ENCODE measurements at regions not wholly inside any gene's neighbourhood (a gene's known extent, or its start where the extent isn't known, plus 50 kb on each side); places are given as distances from the start of the nearest gene placed in this dataset.
"Not testable (repeated sequence)": the region's sequence is repeated elsewhere in the genome, so short reads cannot be mapped to it uniquely, and the experiment has no call there.

GRCh38 chr16:5257462-5257861 lies 159.9 kb upstream of the EEF2KMT start:
- Histone ChIP-seq H3K4me3 (no peak overlapping the region), H3K27me3 (no peaks in the 10 kb centered on the region), H3K9me3 (no peaks in the 10 kb centered on the region), H3K4me1 (no peaks in the 10 kb centered on the region), H3K36me3 (no peaks in the 10 kb centered on the region), H3K27ac (no peak overlapping the region)
- in situ Hi-C loops (cut with MboI; ENCODE audit: low pct_ligation_motif_present in 1 of 4, low pct_unique_long_range_greater_than_20kb in 1 of 4, low sequenced_read_pairs in 3 of 4): no loop called here
- DNase-seq: no peak
- intact Hi-C loops (cut with DNase I; ENCODE audit: low total_unique reads): no loop called here
- TF ChIP-seq POLR2A (IDR thresholded peaks at IDR 0.05) (no peak), POLR2AphosphoS5 (IDR thresholded peaks at IDR 0.05) (no peak), EP300 (IDR thresholded peaks at IDR 0.05; ENCODE audit: low read depth) (no peak), CTCF (IDR thresholded peaks at IDR 0.05) (no peak)
- 76 to 83% methylated on average over 5 to 11 of the region's 11 CpGs for WGBS, 2 donors (ENCODE audit: low coverage in 1 of 2)

- Histone ChIP-seq H3K27me3 (no peaks in the 10 kb centered on the region), H3K4me3 (no peak overlapping the region), H3K36me3 (no peaks in the 10 kb centered on the region), H3K27ac (no peak overlapping the region), H3K9me3 (no peaks in the 10 kb centered on the region), H3K4me1 (peaks cover 0 to 6% (median 2%) of the 10 kb centered on the region in 4 donors)
- 75 to 80% methylated on average over 2 to 7 of the region's 7 CpGs for WGBS, 2 donors (ENCODE audit: low coverage in 1 of 2)
- TF ChIP-seq POLR2AphosphoS5 (IDR thresholded peaks at IDR 0.05) (no peak), POLR2A (IDR thresholded peaks at IDR 0.05) (no peak), EP300 (IDR thresholded peaks at IDR 0.05; ENCODE audit: low read depth) (no peak), CTCF (IDR thresholded peaks at IDR 0.05) (no peak)
- intact Hi-C loops (cut with DNase I; ENCODE audit: low total_unique reads) (no loop called here), in situ Hi-C loops (cut with MboI; ENCODE audit: low pct_ligation_motif_present in 1 of 4, low pct_unique_long_range_greater_than_20kb in 1 of 4, low sequenced_read_pairs in 3 of 4) (no loop called here)
- DNase-seq: no peak
Observed at GRCh38 chr16:5252791-5253190, 155.2 kb upstream of the EEF2KMT start.

- H3K27ac ChIP-seq; H3K4me1 ChIP-seq; H3K9me3 ChIP-seq; DNase-seq; H3K27me3 ChIP-seq; H3K36me3 ChIP-seq; intact Hi-C loops (cut with DNase I; ENCODE audit: low total_unique reads); H3K4me3 ChIP-seq: not testable (repeated sequence)
- in situ Hi-C loops (cut with MboI; ENCODE audit: low pct_ligation_motif_present in 1 of 4, low pct_unique_long_range_greater_than_20kb in 1 of 4, low sequenced_read_pairs in 3 of 4): loop anchor here in 2 of 4 donors (25.0 kb wide), 3 partner anchors 240 to 1390 kb away; no protein-coding TSS in a partner anchor
- 59% methylated on average over 3 of the region's 4 CpGs; no CpG with 5 or more reads in 1 of the 2 donors for WGBS, 2 donors (ENCODE audit: low coverage in 1 of 2)
Observed at GRCh38 chr16:5247403-5247802, 149.8 kb upstream of the EEF2KMT start.

GRCh38 chr16:5240278-5240626 lies 142.7 kb upstream of the EEF2KMT start:
- intact Hi-C loops (cut with DNase I; ENCODE audit: low total_unique reads); H3K36me3 ChIP-seq; H3K9me3 ChIP-seq; H3K4me1 ChIP-seq: not testable (repeated sequence)
- in situ Hi-C loops (cut with MboI; ENCODE audit: low pct_ligation_motif_present in 1 of 4, low pct_unique_long_range_greater_than_20kb in 1 of 4, low sequenced_read_pairs in 3 of 4): loop anchor here in 2 of 4 donors (25.0 kb wide), 3 partner anchors 247 to 1397 kb away; no protein-coding TSS in a partner anchor
- peak; percentile 20 for DNase-seq
- peaks cover 11% of the 10 kb centered on the region for H3K27me3 ChIP-seq
- 0% methylated on average over 5 of the region's 18 CpGs; no CpG with 5 or more reads in 1 of the 2 donors for WGBS, 2 donors (ENCODE audit: low coverage in 1 of 2)
- peak overlapping the region in 3 of 4 donors; percentile 41 to 64 (median 47) for H3K4me3 ChIP-seq
- peak overlapping the region in 3 of 4 donors; percentile 52 to 58 (median 56) for H3K27ac ChIP-seq

GRCh38 chr16:5239472-5240277 lies 142.1 kb upstream of the EEF2KMT start:
- peak; percentile 61 for DNase-seq
- WGBS, 2 donors (ENCODE audit: low coverage in 1 of 2): 1% methylated on average over 32 of the region's 89 CpGs; no CpG with 5 or more reads in 1 of the 2 donors
- TF ChIP-seq CTCF (IDR thresholded peaks at IDR 0.05): peak in 2 of 5 experiments; percentile 36 to 47
- intact Hi-C loops (cut with DNase I; ENCODE audit: low total_unique reads) (loop anchor here (5.0 kb wide), 1 partner anchor 1403 kb away; no protein-coding TSS in a partner anchor), in situ Hi-C loops (cut with MboI; ENCODE audit: low pct_ligation_motif_present in 1 of 4, low pct_unique_long_range_greater_than_20kb in 1 of 4, low sequenced_read_pairs in 3 of 4) (loop anchor here in 2 of 4 donors (10.0 to 25.0 kb wide), 4 partner anchors 235 to 1398 kb away; no protein-coding TSS in a partner anchor)
- Histone ChIP-seq H3K27ac (peak overlapping the region in 3 of 4 donors; percentile 52 to 58 (median 56)), H3K27me3 (peaks cover 11% of the 10 kb centered on the region), H3K4me3 (peak overlapping the region in 3 of 4 donors; percentile 41 to 64 (median 47))
- H3K9me3 ChIP-seq, H3K36me3 ChIP-seq, H3K4me1 ChIP-seq: not testable (repeated sequence)

Measured in transverse colon (tissue), 4 donors.